GM12891 (cell line): ENCODE measurements at regions not wholly inside any gene's neighbourhood (a gene's known extent, or its start where the extent isn't known, plus 50 kb on each side); places are given as distances from the start of the nearest gene placed in this dataset.
"Not testable (repeated sequence)": the region's sequence is repeated elsewhere in the genome, so short reads cannot be mapped to it uniquely, and the experiment has no call there.

Experiments
- PAX5 ChIP-seq: IDR thresholded peaks from 2 replicates; pipeline ENCODE4 v1.6.1; 2011; ENCODE audit warnings: low read length, moderate library complexity, mild to moderate bottlenecking; ENCODE audit not compliant: insufficient read depth, severe bottlenecking
- POLR2A ChIP-seq: IDR thresholded peaks from 2 replicates; pipeline ENCODE4 v1.6.1; 2011; ENCODE audit warnings: low read depth, low read length, control low read depth
- POLR2AphosphoS5 ChIP-seq: IDR thresholded peaks from 2 replicates; pipeline ENCODE4 v1.6.1; 2011; ENCODE audit warnings: low read depth, low read length, control low read depth
- POU2F2 ChIP-seq: IDR thresholded peaks from 2 replicates; pipeline ENCODE4 v1.6.1; 2011; ENCODE audit warnings: low read depth, mild to moderate bottlenecking, control low read depth, low read length, moderate library complexity
- SPI1 ChIP-seq: IDR thresholded peaks from 2 replicates; pipeline ENCODE4 v1.6.1; 2011; ENCODE audit warnings: low read depth, low read length, control low read depth
- TAF1 ChIP-seq: IDR thresholded peaks from 2 replicates; pipeline ENCODE4 v1.6.1; 2011; ENCODE audit warnings: low read depth, low read length, control low read depth

- TF ChIP-seq POLR2A, POLR2AphosphoS5, TAF1, POU2F2, SPI1, PAX5: not testable (repeated sequence)
Observed at GRCh38 chr12:69187572-69187971, 51.8 kb upstream of the CPSF6 start.
